GM19043 (cell line): ENCODE measurements at regions not wholly inside any gene's neighbourhood (a gene's known extent, or its start where the extent isn't known, plus 50 kb on each side); places are given as distances from the start of the nearest gene placed in this dataset.
"Not testable (repeated sequence)": the region's sequence is repeated elsewhere in the genome, so short reads cannot be mapped to it uniquely, and the experiment has no call there.

ENCODE experiments used
- ATAC-seq: cut with Tn5 transposase; IDR thresholded peaks from one replicate; pipeline ENCODE4 v1.9.1; 2021; ENCODE audit warnings: low read depth; ENCODE audit not compliant: unreplicated experiment

DNA sequence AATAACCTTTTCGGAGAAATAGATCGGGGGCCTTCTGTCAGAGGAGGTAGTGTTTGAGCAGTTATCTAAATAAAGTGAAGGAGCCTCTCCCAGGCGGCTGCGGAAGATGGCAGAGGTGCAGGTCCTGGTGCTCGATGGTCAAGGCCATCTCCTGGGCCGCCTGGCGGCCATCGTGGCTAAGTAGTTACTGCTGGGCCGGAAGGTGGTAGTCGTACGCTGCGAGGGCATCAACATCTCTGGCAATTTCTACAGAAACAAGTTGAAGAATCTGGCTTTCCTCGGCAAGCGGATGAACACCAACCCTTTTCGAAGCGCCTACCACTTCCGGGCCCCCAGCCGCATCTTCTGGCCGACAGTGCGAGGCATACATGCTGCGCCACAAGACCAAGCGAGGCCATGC lies 186.1 kb downstream of the KTN1 start:
- ATAC-seq, result no peak

DNA sequence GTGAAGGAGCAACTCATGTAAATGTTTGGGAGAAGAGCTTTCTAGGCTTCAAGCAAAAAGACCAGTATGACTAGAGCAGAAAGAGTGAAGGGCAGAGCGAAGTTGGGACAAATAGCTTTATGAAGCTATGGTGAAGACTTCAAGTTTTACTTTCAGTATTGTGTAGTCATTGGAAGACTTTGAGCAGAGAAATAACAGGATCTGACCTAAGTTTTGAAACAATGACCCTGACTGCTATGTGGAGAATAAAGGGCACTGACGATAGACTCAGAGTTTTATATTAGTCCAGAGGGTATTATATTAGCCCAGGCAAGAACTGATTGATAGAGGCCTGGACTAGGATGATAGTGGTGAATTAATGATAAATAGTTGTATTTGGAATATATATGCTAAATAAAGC lies 187.3 kb downstream of the KTN1 start:
- ATAC-seq, result no peak

DNA sequence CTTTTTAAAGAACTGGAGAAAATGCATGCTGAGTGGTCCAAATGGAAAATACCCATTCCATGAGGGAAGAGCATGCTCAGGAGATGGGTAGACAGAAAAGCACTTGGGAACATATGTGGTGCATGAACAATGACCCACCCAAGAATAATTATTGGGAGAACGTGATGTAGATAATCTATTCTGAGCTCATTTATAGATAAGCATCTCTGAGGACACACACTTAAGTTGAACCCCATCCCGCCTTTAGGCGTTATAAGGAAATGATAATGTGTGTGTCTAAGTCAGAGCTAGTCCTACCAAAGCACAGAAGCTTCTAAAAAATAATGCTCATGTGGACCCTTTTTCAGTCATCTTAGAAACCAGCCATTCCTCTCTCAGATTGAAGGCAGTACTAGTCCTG lies 189.9 kb downstream of the KTN1 start:
- no peak for ATAC-seq

DNA sequence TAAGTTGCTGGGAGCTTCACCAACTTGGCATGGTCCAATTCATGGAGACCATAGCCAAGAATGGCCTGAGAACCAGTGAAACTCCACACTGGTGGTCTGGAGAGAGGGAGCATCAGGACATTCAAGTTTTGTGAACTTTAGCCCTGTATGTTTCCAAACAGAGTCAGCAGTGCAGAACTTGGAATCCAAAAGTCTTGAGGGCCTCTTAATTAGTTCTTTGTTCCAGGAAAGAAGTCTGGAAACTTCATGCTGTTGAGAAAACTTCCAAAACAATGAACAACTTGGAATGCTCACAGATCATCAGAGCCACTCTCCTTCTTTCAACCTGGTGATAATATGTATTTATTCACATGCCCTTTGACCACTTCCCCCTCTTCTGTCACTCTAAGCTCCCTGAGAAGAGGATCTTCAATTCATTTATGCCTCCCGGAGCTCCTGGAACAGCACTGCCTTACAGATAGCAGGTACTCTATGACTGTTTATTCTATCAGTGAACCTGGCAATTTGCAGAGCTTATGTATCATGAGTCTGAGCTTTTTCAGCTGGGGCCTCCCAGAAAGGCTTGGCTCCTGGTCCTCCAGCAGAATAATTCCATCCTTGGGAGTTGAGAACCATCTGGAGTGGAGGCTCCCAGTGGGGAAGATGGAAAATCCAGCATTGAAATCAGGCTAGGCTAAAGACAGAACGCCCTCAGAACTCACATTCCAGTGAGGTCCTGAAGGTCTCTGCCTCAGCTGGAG lies 191.4 kb downstream of the KTN1 start:
- ATAC-seq, result no peak

DNA sequence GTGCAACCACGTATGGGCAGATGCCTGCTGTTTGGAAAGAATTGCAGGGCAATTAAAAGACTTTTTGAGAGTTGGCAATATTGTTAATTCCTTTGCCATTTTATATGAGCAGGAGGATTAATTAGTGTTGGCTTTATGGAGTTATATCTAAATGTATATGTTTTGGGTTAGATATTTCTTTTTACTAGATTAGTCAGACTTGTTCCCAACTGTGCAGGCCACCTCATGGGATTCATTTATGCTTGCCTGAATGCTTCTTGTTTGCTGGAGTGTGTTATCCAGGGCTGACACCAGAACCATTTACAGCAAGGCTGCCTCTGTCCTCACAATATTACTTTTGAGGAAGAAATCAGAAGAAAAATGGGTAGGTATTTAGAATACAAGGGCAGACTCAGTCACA lies 192.5 kb downstream of the KTN1 start:
- ATAC-seq, result no peak

DNA sequence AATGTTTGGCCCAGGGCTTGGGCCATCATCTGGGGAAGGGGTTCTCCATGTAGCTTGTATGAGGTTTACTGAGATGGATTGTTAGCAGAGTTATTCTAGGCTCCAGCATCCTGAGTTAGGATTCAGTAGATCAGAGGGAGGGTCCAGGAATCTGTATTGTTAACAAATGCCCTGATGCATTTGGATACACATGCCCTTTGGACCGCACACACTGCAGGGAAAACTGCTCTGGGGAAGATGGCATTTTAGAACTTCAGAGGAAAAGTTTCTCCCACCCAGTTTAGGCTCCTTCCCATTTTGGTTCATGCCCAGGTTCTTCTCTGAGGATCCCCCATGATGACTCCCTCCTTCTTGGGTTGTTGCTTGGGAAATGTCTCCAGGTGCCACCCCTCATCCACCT lies 193.3 kb downstream of the KTN1 start:
- no peak for ATAC-seq

DNA sequence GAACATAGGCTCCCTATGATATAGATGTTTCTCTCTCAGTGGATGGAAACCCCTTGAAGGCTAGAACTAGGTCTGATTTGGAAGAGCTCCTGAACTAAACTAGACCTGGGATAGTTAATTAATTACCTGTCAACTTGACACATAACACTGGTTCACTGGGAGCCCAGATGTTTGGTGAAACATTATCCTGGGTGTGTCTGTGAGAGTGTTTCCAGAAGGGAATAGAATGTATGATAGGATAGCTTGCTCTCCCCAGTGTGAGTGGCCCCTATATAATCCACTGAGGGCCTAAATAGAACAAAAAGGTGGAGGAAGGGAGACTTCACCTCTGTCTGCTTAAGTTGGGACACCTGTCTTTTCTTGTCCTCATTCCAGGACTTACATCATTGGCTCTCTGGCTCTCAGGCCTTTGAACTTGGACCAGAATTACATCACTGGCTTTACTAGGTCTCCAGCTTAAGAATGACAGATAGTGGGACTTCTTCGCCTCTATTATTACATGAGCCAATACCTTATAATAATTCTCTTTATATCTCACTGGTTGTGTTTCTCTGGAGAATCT lies 194.1 kb downstream of the KTN1 start:
- ATAC-seq, result no peak

DNA sequence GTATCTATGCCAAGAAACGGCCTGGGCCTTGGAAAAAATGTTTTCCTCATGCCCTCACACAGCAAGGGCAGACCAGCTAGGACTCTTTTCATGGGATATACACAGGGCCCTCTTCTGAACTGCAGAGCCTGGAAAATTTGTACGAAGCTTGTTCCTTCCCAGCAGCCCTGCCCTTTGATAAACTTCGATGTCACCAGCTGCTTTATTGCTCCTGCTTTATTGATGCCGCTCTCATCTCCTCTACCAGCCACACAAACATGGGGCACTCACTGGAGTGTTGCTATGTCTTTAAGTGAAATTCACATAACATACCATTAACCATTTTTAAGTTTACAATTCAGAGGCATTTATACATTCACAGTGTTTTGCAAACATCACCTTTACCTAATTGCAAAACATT lies 197.9 kb downstream of the KTN1 start:
- ATAC-seq, result no peak

DNA sequence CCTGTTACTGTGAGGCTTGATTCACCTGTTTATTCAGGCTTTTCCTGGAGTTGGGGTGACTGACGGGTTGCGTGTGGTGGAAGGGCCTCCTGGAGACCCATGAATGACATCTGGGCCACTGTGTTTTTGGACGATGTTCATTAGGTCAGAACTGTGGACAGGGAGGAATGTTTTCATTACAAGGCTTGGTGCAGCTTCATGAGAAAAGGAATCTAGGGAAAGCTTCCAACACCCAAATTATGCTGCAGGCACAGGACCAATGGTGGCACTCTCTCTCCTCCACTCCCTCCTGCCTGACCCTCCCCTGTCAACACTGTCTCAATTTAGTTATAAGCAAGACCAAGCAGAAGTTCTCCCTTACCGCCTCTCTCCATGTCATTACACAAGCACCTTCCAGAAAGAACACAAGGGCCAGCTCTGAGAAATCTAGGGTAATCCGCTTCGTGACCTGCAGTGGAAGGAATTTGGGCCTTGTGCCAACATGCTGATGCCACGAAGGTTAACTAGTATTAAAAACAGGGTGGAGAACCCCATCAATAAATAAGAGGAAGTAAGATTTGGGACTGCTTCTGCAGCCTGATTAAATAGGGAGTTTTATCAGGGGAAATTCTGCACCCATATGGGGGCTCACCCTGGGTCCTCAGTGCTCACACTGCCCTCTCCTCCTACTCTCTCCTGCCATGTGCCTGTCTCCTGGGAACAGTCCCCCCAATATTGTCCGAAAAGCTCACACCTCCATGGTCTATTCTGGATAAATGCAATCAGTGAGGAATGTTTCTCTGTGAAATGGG lies 200.3 kb downstream of the KTN1 start:
- no peak for ATAC-seq

DNA sequence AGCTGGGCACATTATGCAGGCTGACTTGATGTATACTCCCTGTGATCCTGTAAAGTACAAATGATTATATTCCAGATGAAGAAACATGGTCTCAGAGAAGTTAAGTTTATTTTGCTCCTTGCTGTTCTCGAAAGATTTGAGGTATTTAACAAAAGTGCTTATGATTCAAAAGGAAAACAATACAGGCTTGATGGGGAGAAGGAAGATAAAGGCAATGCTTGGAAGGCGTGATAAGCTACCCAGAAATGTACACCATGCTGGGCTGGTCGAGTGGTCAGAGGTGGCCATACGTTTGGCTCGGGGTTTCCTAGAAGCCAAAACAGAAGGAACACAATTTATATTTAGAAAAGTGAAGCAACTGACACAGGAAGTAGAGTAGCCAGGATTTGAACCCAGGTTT lies 201.0 kb downstream of the KTN1 start:
- ATAC-seq, result no peak

DNA sequence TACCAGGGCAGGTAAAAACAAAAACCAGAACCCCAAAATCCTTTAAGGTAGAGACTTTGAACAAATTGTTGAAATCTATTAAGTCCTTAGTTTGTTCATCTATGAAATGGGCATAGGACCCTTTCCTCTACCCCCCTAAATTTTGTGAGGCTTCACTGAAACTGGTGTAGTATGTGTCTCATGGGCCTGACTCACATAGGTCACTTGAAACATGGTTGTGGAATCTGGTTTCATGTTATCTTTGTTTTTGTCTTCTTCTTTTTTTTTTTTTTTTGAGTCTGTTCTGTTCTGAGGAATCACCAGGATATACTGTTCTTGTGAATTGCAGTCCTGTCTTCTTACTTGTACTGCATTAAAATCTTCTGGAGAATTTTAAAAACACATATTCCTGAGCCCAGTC lies 202.2 kb downstream of the KTN1 start:
- ATAC-seq, result no peak

DNA sequence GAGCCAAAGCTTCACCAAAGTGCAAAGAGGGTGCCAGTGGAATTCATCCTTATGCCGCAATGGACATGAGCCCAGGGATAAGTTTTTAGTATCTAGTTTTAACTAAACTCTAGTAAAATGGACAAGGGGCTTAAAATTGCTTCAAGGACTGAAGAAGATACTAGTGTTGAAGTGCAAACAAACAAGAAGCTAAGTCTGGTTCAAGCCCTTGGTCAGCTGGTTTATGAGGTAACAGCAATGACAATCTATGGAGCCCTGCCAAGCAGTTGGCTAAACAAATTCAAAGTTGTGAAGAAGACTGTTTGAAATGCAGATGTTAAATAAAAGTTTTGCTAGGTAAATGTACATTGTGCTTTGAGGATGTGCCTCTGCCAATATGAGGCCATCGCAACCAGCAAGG lies 209.4 kb downstream of the KTN1 start:
- ATAC-seq, result no peak

DNA sequence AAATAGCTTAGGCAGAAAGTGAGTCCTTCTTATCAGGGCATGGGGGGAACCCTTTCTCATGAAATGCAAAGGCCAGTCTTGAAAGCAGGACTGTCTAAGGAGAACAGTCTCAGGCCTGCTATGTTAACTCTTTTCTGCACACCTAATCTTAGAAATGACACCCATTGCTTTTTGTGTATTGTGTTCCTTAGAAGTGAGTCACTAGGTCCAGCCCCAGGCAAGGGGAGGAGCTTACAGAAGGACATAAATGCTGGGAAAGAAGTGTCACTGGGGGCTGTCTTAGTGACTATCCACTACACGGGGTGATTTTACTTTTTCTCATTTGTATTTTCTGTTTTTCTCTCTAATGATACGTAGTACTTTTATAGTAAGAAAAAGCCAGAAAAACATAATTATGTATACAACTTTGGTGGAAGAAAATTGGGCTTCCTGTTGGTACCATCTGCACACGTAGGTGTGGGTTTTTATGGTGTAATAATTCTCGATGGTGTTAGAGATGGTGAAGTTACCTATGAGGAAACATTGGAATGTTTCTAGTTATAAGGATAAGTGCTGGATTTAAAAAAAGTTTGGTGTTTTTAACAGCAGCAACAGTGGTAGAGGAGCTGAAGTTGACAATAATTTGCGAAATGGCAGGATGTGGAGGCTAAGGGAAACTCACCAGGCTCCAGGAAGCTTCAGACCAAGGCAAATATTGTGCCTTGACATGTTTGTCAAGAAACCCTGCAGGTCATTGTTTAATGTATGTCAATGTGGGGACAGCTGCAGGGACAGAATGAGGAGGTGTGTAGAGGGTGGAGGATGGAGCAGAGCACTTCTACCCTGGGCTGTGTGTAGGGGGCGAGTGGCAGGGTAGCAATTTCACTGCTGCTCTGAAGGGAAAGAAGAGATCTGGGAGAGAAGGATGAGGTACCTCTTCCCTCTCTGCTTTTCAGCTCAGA lies 214.9 kb downstream of the KTN1 start:
- ATAC-seq, result no peak

DNA sequence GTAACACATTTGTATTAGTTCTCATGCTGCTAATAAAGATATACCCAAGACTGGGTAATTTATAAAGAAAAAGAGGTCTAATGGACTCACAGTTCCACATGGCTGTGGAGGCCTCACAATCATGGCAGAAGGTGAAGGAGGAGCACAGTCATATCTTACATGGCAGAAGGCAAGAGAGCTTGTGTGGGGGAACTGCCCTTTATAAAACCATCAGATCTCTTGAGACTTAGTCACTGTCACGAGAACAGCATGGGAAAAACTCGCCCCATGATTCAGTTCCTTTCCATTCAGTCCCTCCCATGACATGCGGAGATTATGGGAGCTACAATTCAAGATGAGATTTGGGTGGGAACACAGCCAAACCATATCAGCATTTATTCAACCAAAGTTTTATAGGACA lies 216.5 kb downstream of the KTN1 start:
- not testable (repeated sequence) for ATAC-seq

DNA sequence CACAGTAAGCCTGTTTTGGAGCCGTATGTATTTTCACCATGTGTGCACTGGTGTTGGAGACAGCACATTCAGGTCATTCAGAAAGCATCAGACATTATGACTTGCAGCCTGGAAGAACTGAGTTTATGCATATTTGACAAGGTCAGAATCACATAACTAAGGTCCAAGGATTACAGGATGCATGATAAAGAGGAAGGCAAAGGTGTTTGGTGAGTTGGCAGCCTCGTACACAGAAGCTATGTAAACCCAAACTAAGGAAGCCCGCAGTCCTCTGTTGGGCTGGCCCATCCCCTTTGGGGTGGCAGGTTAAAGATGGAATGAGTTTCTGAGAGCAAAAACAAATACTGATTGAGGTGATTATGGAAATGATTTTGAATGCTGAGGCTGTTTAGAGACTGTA lies 218.4 kb downstream of the KTN1 start:
- no peak for ATAC-seq

DNA sequence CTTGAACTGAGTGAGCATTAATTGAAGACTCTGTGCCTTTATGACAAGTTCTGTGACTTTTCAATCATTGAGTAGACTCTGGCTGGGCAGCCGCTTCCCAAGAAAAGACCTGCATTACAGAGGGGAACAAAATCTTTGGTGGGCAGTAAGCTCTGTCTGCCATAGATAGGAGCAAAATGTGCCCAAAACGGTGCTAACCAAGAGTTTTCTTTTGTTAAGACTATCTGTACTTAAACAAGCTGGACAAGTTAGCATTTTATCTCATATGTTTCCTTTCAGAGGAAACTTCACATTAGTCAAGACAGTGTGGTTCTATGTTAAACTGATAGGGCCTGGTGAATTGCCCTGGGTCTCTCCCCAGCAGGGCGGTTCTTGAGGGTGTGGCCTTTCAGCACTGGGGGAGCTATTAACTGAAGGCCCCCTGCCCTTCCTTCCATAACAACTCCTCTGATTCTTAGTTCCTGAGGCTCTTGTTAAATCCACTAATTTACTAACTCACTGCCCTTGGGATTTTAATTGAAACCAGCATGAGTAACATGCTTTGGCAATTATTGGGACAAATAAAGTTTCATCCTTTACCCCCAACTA lies 219.6 kb downstream of the KTN1 start:
- no peak for ATAC-seq

DNA sequence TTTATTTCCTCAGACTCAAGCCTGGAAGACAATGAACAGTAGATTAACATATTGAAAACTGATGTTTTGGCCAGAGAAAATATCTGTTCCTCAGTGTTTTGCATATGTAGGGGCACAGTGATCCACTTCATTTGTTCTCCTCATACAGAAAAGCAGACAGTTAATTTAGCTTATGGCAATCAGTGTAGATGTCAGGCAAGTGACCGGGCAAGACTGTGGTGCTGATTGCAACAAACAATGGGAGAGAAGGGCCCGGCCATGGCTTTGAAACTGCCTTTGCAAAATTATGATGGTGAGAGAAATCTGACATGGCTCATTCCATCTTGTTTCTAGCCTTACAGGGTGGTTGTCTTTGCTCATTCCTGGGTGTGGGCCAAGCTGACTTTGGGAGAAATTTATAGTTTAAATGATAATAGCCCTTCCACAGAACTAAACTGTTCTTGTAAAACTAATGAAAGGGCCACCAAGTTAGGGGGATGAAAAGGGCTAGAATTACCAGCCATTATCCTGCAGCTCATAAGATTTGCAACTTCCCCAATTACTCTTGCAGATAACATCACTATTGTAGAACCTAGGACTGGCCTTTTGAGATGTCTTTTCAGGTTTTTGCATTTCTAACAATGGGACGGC lies 220.3 kb downstream of the KTN1 start:
- no peak for ATAC-seq

DNA sequence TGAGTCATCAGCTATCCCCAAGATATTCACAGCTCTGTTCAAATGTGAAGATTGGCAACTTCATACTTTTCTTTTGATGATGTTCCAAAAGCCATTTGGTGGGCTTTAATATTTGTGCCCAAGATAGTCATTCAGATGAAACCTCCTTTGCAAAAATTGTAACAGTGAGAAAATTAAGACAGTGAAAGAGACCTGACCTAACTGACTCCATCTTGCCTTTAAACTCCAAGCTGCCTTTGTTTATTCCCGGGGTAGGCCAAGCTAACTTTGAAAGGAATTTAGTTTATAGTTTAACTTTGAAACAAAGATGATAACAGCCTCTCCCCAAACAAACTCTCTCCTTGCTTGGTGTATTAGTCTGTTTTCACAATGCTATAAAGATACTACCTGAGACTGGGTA lies 221.1 kb downstream of the KTN1 start:
- ATAC-seq, result no peak

DNA sequence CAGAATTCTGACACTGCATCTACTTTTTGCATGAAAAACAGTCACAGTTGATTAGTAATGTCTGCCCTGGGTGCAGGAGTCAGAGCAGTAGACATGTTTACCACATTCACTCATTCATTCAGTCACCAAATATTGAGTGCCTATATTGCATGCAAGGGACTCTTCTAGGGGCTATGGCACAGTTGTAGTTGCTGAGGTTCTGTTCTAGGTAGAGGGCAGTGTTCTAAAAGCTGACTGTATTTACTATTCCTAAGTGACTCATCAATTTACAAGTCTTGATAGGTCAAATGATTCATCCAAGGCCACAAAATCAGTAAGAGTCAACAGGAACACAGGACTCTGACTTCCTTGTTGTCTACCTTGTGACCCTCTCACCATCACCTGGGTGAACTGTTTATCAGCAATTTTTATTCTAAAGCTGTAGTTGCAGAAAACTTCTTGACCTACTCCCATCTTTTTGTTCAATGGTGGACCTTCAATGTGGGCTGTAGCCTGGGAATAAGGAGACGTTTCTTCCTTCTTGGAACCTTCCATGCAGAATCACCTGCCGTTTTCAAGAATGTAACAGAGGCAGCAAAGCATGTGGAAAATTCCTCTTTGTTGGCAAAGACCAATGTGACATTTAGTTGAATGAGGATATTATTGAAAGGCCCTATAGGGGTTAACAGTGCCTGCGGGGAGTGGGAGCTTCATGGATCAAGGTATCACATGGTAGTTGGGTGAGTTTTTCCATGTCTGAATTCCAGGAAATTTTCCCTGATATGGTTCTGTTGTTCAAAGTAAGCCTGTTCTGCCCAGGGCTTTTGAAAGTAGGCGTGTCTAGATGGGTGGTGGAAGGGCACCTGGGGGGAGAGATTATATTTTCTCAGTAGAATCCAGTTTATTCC lies 223.2 kb downstream of the KTN1 start:
- ATAC-seq, result no peak
